Midbrain (tissue), 1 donor: ENCODE measurements at regions not wholly inside any gene's neighbourhood (a gene's known extent, or its start where the extent isn't known, plus 50 kb on each side); places are given as distances from the start of the nearest gene placed in this dataset.

Experiments used
- DNase-seq: peaks from one replicate; lab custom pipeline; 2025; lab: John Stamatoyannopoulos, UW

DNA sequence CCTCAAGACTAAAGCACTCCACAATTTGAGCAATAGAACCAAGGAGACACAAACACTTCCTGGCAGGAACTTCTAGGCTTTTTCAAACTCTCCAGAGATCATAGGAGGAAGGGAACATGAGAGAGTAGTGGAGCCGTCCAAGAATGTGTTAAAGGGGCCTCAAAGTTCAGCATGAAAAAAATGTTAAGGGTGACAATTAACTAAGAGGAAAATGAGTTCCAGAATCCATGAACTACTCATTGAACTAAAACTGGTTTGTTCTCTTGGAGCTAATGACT is 122.0 kb downstream of the WIF1 start:
- no peak for DNase-seq
